ENCODE measurements at regions not wholly inside any gene's neighbourhood (a gene's known extent, or its start where the extent isn't known, plus 50 kb on each side); places are given as distances from the start of the nearest gene placed in this dataset.

- no peak for DNase-seq (ENCODE audit: extremely low read depth, insufficient read length)
- TF ChIP-seq CTCF (IDR thresholded peaks at IDR 0.05; ENCODE audit: insufficient read depth, low read length, poor library complexity, severe bottlenecking) = no peak
- H3K36me3 ChIP-seq (ENCODE audit: control insufficient read depth, insufficient read depth, low read length) = no peaks in the 10 kb centered on the region
These were observed 216.1 kb upstream of the FAT1 start for GRCh38 chr4:186939766-186940165.

GRCh38 chr4:186940476-186940875 lies 216.8 kb upstream of the FAT1 start:
- DNase-seq (ENCODE audit: extremely low read depth, insufficient read length) = no peak
- no peaks in the 10 kb centered on the region for H3K27me3 ChIP-seq (replicated peaks; ENCODE audit: control insufficient read depth, insufficient read depth, low read length)
- H3K4me3 ChIP-seq (replicated peaks; ENCODE audit: low read depth, low read length) = no peak overlapping the region
- no peak for TF ChIP-seq CTCF (IDR thresholded peaks at IDR 0.05; ENCODE audit: insufficient read depth, low read length, poor library complexity, severe bottlenecking)
- no peaks in the 10 kb centered on the region for H3K36me3 ChIP-seq (ENCODE audit: control insufficient read depth, insufficient read depth, low read length)

More at GRCh38 chr4:186939766-186940165, 216.1 kb upstream of the FAT1 start:
- no peaks in the 10 kb centered on the region for H3K27me3 ChIP-seq (replicated peaks; ENCODE audit: control insufficient read depth, insufficient read depth, low read length)
- H3K4me3 ChIP-seq (replicated peaks; ENCODE audit: low read depth, low read length) = no peak overlapping the region

- Histone ChIP-seq H3K4me3 (replicated peaks; ENCODE audit: low read depth, low read length) (no peak overlapping the region), H3K36me3 (ENCODE audit: control insufficient read depth, insufficient read depth, low read length) (no peaks in the 10 kb centered on the region), H3K27me3 (replicated peaks; ENCODE audit: control insufficient read depth, insufficient read depth, low read length) (no peaks in the 10 kb centered on the region)
- DNase-seq (ENCODE audit: extremely low read depth, insufficient read length) = no peak
- TF ChIP-seq CTCF (IDR thresholded peaks at IDR 0.05; ENCODE audit: insufficient read depth, low read length, poor library complexity, severe bottlenecking) = no peak
These were observed 219.2 kb upstream of the FAT1 start for GRCh38 chr4:186942758-186943377.

GRCh38 chr4:186943411-186943810 lies 219.8 kb upstream of the FAT1 start:
- Histone ChIP-seq H3K27me3 (replicated peaks; ENCODE audit: control insufficient read depth, insufficient read depth, low read length) (no peaks in the 10 kb centered on the region), H3K36me3 (ENCODE audit: control insufficient read depth, insufficient read depth, low read length) (no peaks in the 10 kb centered on the region), H3K4me3 (replicated peaks; ENCODE audit: low read depth, low read length) (no peak overlapping the region)
- no peak for DNase-seq (ENCODE audit: extremely low read depth, insufficient read length)
- no peak for TF ChIP-seq CTCF (IDR thresholded peaks at IDR 0.05; ENCODE audit: insufficient read depth, low read length, poor library complexity, severe bottlenecking)

GRCh38 chr4:186946136-186946535 lies 222.5 kb upstream of the FAT1 start:
- no peaks in the 10 kb centered on the region for H3K36me3 ChIP-seq (ENCODE audit: control insufficient read depth, insufficient read depth, low read length)
- no peak for DNase-seq (ENCODE audit: extremely low read depth, insufficient read length)
- no peak for TF ChIP-seq CTCF (IDR thresholded peaks at IDR 0.05; ENCODE audit: insufficient read depth, low read length, poor library complexity, severe bottlenecking)
- no peak overlapping the region for H3K4me3 ChIP-seq (replicated peaks; ENCODE audit: low read depth, low read length)
- no peaks in the 10 kb centered on the region for H3K27me3 ChIP-seq (replicated peaks; ENCODE audit: control insufficient read depth, insufficient read depth, low read length)

Measured in GM06990 (cell line).